Prostate gland (tissue), 2 donors: ENCODE measurements at regions not wholly inside any gene's neighbourhood (a gene's known extent, or its start where the extent isn't known, plus 50 kb on each side); places are given as distances from the start of the nearest gene placed in this dataset.

Experiments
- POLR2AphosphoS5 ChIP-seq: sonication (generic); formaldehyde crosslinking; IDR thresholded peaks from one replicate; pipeline ENCODE4 v1.6.1; 2017; ENCODE audit warnings: antibody characterized with exemption
- TF ChIP-seq, protein P1 (sequence below), 4 experiments: fragments of 200-600 bp in 2 of 4; fragments of 450-650 bp in 2 of 4; sonication (generic) in 2 of 4; IDR thresholded peaks; 1 replicate in 3 of 4; 2 replicates in 1 of 4; pipeline ENCODE4 v1.5.1; 2016 to 2019; ENCODE audit warnings: antibody characterized with exemption in 4 of 4, mild to moderate bottlenecking in 2 of 4, moderate library complexity in 2 of 4

- TF ChIP-seq, protein P1, sequence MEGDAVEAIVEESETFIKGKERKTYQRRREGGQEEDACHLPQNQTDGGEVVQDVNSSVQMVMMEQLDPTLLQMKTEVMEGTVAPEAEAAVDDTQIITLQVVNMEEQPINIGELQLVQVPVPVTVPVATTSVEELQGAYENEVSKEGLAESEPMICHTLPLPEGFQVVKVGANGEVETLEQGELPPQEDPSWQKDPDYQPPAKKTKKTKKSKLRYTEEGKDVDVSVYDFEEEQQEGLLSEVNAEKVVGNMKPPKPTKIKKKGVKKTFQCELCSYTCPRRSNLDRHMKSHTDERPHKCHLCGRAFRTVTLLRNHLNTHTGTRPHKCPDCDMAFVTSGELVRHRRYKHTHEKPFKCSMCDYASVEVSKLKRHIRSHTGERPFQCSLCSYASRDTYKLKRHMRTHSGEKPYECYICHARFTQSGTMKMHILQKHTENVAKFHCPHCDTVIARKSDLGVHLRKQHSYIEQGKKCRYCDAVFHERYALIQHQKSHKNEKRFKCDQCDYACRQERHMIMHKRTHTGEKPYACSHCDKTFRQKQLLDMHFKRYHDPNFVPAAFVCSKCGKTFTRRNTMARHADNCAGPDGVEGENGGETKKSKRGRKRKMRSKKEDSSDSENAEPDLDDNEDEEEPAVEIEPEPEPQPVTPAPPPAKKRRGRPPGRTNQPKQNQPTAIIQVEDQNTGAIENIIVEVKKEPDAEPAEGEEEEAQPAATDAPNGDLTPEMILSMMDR (IDR thresholded peaks at IDR 0.05): no peak
- no peak for TF ChIP-seq POLR2AphosphoS5
Observed at GRCh38 chr7:86320889-86321288, 322.8 kb upstream of the GRM3 start.
